ENCODE measurements at regions not wholly inside any gene's neighbourhood (a gene's known extent, or its start where the extent isn't known, plus 50 kb on each side); places are given as distances from the start of the nearest gene placed in this dataset.

GRCh38 chr6:137780447-137781034 lies 86.5 kb upstream of the TNFAIP3 start (continued):
- TF ChIP-seq SMC3 (IDR thresholded peaks at IDR 0.05; ENCODE audit: low read depth, low read length) (no peak), TAF1 (IDR thresholded peaks at IDR 0.05; ENCODE audit: borderline replicate concordance, low read depth, low read length) (no peak), FOSL2 (IDR thresholded peaks at IDR 0.05; ENCODE audit: borderline replicate concordance, low read depth) (no peak), CTCF (IDR thresholded peaks at IDR 0.05) (no peak), RXRA (IDR thresholded peaks at IDR 0.05; ENCODE audit: borderline replicate concordance, low read depth) (no peak), EP300 (IDR thresholded peaks at IDR 0.05; ENCODE audit: borderline replicate concordance in 1 of 2, low read depth in 1 of 2, low read length in 1 of 2) (no peak), GABPA (IDR thresholded peaks at IDR 0.05; ENCODE audit: low read depth) (no peak)
- TF ChIP-seq, protein P1, sequence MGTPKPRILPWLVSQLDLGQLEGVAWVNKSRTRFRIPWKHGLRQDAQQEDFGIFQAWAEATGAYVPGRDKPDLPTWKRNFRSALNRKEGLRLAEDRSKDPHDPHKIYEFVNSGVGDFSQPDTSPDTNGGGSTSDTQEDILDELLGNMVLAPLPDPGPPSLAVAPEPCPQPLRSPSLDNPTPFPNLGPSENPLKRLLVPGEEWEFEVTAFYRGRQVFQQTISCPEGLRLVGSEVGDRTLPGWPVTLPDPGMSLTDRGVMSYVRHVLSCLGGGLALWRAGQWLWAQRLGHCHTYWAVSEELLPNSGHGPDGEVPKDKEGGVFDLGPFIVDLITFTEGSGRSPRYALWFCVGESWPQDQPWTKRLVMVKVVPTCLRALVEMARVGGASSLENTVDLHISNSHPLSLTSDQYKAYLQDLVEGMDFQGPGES (IDR thresholded peaks at IDR 0.05; ENCODE audit: low read depth, low read length) = no peak
- TF ChIP-seq, protein P2, sequence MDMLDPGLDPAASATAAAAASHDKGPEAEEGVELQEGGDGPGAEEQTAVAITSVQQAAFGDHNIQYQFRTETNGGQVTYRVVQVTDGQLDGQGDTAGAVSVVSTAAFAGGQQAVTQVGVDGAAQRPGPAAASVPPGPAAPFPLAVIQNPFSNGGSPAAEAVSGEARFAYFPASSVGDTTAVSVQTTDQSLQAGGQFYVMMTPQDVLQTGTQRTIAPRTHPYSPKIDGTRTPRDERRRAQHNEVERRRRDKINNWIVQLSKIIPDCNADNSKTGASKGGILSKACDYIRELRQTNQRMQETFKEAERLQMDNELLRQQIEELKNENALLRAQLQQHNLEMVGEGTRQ (IDR thresholded peaks at IDR 0.05; ENCODE audit: borderline replicate concordance, low read depth, low read length) = no peak
- TF ChIP-seq, protein P3, sequence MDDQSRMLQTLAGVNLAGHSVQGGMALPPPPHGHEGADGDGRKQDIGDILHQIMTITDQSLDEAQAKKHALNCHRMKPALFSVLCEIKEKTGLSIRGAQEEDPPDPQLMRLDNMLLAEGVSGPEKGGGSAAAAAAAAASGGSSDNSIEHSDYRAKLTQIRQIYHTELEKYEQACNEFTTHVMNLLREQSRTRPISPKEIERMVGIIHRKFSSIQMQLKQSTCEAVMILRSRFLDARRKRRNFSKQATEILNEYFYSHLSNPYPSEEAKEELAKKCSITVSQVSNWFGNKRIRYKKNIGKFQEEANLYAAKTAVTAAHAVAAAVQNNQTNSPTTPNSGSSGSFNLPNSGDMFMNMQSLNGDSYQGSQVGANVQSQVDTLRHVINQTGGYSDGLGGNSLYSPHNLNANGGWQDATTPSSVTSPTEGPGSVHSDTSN (IDR thresholded peaks at IDR 0.05) = no peak

DNA sequence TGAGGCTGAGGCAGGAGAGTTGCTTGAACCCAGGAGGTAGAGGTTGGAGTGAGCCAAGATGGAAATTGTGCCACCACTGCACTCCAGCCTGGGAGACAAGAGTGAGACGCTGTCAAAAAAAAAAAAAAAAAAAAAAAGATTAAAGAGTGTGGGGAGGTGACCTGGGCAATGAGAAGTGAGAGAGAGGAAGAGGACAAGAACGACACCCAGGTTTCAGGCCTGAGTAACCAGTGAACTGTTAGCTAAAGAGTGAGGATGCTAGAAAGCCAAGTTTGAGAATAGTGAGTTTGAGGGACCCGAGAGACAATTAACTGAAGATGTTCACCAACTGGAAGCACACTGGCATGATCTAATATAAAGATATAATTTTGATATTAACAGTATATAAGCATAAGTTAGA lies 85.4 kb upstream of the TNFAIP3 start:
- ChIA-PET CTCF (no interaction called here), POLR2A (no interaction called here)
- WGBS (ENCODE audit: low lambda C conversion rate) = 8% methylated on average over 3 of the region's 3 CpGs
- Histone ChIP-seq H3K36me3 (replicated peaks in 1 of 2; ENCODE audit: control insufficient read depth in 1 of 2, insufficient read depth in 2 of 2, low read length in 1 of 2) (no peaks in the 10 kb centered on the region), H3K4me3 (ENCODE audit: low read depth in 2 of 2, low read length in 1 of 2) (no peak overlapping the region), H4K20me1 (ENCODE audit: insufficient read depth) (no peaks in the 10 kb centered on the region), H3K27ac (ENCODE audit: low read depth in 2 of 2, low read length in 1 of 2) (no peak overlapping the region), H3K4me1 (ENCODE audit: control insufficient read depth in 1 of 2, insufficient read depth in 2 of 2, low read depth in 1 of 2, low read length in 1 of 2) (no peaks in the 10 kb centered on the region), H3F3A (replicated peaks; ENCODE audit: insufficient read depth) (no peaks in the 10 kb centered on the region), H3K9ac (no peak overlapping the region), H3K79me2 (ENCODE audit: insufficient read depth) (no peaks in the 10 kb centered on the region), H3K27me3 (ENCODE audit: insufficient read depth) (no peaks in the 10 kb centered on the region; the same call in 1 of the 2 replicates), H2AFZ (ENCODE audit: low read depth) (no peak overlapping the region), H3K4me2 (no peak overlapping the region), H3K9me3 (no peaks in the 10 kb centered on the region), H3K9me2 (no peaks in the 10 kb centered on the region)
- no peak for TF ChIP-seq TCF12 (IDR thresholded peaks at IDR 0.05)
- TF ChIP-seq ELF1 (IDR thresholded peaks at IDR 0.05) = no peak
- TF ChIP-seq, protein P4, sequence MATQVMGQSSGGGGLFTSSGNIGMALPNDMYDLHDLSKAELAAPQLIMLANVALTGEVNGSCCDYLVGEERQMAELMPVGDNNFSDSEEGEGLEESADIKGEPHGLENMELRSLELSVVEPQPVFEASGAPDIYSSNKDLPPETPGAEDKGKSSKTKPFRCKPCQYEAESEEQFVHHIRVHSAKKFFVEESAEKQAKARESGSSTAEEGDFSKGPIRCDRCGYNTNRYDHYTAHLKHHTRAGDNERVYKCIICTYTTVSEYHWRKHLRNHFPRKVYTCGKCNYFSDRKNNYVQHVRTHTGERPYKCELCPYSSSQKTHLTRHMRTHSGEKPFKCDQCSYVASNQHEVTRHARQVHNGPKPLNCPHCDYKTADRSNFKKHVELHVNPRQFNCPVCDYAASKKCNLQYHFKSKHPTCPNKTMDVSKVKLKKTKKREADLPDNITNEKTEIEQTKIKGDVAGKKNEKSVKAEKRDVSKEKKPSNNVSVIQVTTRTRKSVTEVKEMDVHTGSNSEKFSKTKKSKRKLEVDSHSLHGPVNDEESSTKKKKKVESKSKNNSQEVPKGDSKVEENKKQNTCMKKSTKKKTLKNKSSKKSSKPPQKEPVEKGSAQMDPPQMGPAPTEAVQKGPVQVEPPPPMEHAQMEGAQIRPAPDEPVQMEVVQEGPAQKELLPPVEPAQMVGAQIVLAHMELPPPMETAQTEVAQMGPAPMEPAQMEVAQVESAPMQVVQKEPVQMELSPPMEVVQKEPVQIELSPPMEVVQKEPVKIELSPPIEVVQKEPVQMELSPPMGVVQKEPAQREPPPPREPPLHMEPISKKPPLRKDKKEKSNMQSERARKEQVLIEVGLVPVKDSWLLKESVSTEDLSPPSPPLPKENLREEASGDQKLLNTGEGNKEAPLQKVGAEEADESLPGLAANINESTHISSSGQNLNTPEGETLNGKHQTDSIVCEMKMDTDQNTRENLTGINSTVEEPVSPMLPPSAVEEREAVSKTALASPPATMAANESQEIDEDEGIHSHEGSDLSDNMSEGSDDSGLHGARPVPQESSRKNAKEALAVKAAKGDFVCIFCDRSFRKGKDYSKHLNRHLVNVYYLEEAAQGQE (IDR thresholded peaks at IDR 0.05; ENCODE audit: low read depth, low read length) = no peak
- TF ChIP-seq SMC3 (IDR thresholded peaks at IDR 0.05; ENCODE audit: low read depth, low read length) = no peak
- no peak for TF ChIP-seq RAD21 (IDR thresholded peaks at IDR 0.05; ENCODE audit: low read length)
- TF ChIP-seq, protein P3 (IDR thresholded peaks at IDR 0.05) = no peak
- TF ChIP-seq RFX5 (IDR thresholded peaks at IDR 0.05; ENCODE audit: low read length) = no peak
- no peak for TF ChIP-seq RXRA (IDR thresholded peaks at IDR 0.05; ENCODE audit: borderline replicate concordance, low read depth)
- TF ChIP-seq, protein P2 (IDR thresholded peaks at IDR 0.05; ENCODE audit: borderline replicate concordance, low read depth, low read length) = no peak
- TF ChIP-seq, protein P5, sequence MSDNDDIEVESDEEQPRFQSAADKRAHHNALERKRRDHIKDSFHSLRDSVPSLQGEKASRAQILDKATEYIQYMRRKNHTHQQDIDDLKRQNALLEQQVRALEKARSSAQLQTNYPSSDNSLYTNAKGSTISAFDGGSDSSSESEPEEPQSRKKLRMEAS (IDR thresholded peaks at IDR 0.05; ENCODE audit: low read depth) = no peak
- no peak for DNase-seq

All from SK-N-SH (cell line).